Heart left ventricle (tissue), 16 donors: ENCODE measurements at regions not wholly inside any gene's neighbourhood (a gene's known extent, or its start where the extent isn't known, plus 50 kb on each side); places are given as distances from the start of the nearest gene placed in this dataset.

ENCODE experiments used
- ATAC-seq, 4 donors: fragments of 200-7000 bp; cut with Tn5 transposase; one replicate each; pipeline ENCODE4 v1.9.1; 2020 to 2022; ENCODE audit warnings: moderate library complexity in 4 of 4, mild to moderate bottlenecking in 3 of 4, moderate number of reproducible peaks in 1 of 4
- DNase-seq, 5 donors: peaks; one replicate each; pipeline ENCODE4 v3.0.0-alpha.2; 2020
- H3K27ac ChIP-seq, 12 donors: fragments of 200-600 bp; sonication (generic) in 4 of 12; one replicate each; pipeline versions ENCODE4 v1.5.0 to v1.8.0; 2016 to 2022; ENCODE audit warnings: mild to moderate bottlenecking in 2 of 12
- H3K27me3 ChIP-seq, 9 donors: fragments of 200-600 bp; sonication (generic) in 2 of 9; one replicate each; pipeline versions ENCODE4 v1.5.1 to v1.8.0; 2016 to 2022; ENCODE audit warnings: mild to moderate bottlenecking in 3 of 9
- H3K36me3 ChIP-seq, 9 donors: fragments of 200-600 bp; sonication (generic) in 2 of 9; one replicate each; pipeline versions ENCODE4 v1.5.0 to v1.8.0; 2018 to 2022; ENCODE audit warnings: mild to moderate bottlenecking in 2 of 9
- H3K4me1 ChIP-seq, 12 donors: fragments of 200-600 bp; sonication (generic) in 4 of 12; one replicate each; pipeline versions ENCODE4 v1.5.0 to v1.8.0; 2016 to 2022; ENCODE audit warnings: mild to moderate bottlenecking in 3 of 12
- H3K4me3 ChIP-seq, 12 donors: fragments of 200-600 bp; sonication (generic) in 4 of 12; one replicate each; pipeline versions ENCODE4 v1.5.0 to v1.8.0; 2017 to 2022; ENCODE audit warnings: mild to moderate bottlenecking in 9 of 12, moderate library complexity in 4 of 12
- H3K9me3 ChIP-seq, 12 donors: fragments of 200-600 bp; sonication (generic) in 4 of 12; one replicate each; pipeline versions ENCODE4 v1.5.0 to v1.8.0; 2016 to 2022; ENCODE audit warnings: mild to moderate bottlenecking in 1 of 12
- CTCF ChIP-seq, 12 donors: fragments of 200-600 bp; sonication (generic) in 4 of 12; IDR thresholded peaks; one replicate each; pipeline versions ENCODE4 v1.5.0 to v1.8.0; 2018 to 2022; ENCODE audit warnings: antibody characterized with exemption in 12 of 12, mild to moderate bottlenecking in 5 of 12
- POLR2A ChIP-seq, 2 donors: fragments of 450-650 bp; IDR thresholded peaks; one replicate each; pipeline ENCODE4 v1.6.1; 2017; ENCODE audit warnings: antibody characterized with exemption in 2 of 2, mild to moderate bottlenecking in 2 of 2, moderate library complexity in 2 of 2
- WGBS, 4 donors: extraction: QIAGEN DNeasy Blood & Tissue Kit in 2 of 4; methylation state at CpG; one replicate each; pipeline versions ENCODE4 v1.1.5 to v1.1.7; 2013 to 2018; 5-methylcytosine and 5-hydroxymethylcytosine counted together
- intact Hi-C, 10 donors: fragments of 100-400 bp; cut with DNase I; formaldehyde crosslinking; loops; one replicate each; pipeline versions ENCODE4 v1.11.1 to v1.14.2; 2022
- donor health status: ischemic (EF 13 %, LVEDD 7.1; RV severe dilation, severe dysfunction).
- donor health status: healthy with polysubstance abuse.
- donor health status: DM: no; HTN: yes; CAD: no.
- donor health status: DM: no; HTN: no; CAD: no.
- donor health status: ischemic (EF 25% LVEDD 6.9; RV normal size, moderate dysfunction).
- donor health status: ischemic (EF 25% LVEDD 5.7; RV mildly dilated, moderate dysfunction).
- donor health status: healthy.
- donor health status: DM: yes; HTN: yes; CAD: no.
- donor health status: ischemic (EF 35%, LVEDD 5.7; RV mildly dilated, moderate dysfunction).
- donor health status: nonischemic (EF 11% LVEDD 7.7; RV severe dilation, severe dysfunction).
- donor health status: DM: yes; HTN: yes; CAD: no.
- donor health status: PGD.
- donor health status: ischemic (EF 29% LVEDD 5.4; RV normal size, mild dysfunction).
- donor health status: nonischemic (EF 23%, LVEDD 6.1; RV moderate dilation, normal function).

GRCh38 chr1:229841230-229841629 is 215.2 kb downstream of the URB2 start:
- ATAC-seq (no peak), DNase-seq (no peak)
- TF ChIP-seq POLR2A (IDR thresholded peaks at IDR 0.05) (no peak), CTCF (IDR thresholded peaks at IDR 0.05) (no peak)
- Histone ChIP-seq H3K4me1 (peaks cover 0 to 16% (median 3%) of the 10 kb centered on the region in 12 donors), H3K27ac (no peak overlapping the region), H3K4me3 (no peak overlapping the region), H3K9me3 (no peaks in the 10 kb centered on the region), H3K27me3 (peaks cover 0 to 3% (median 0%) of the 10 kb centered on the region in 9 donors), H3K36me3 (no peaks in the 10 kb centered on the region)
- intact Hi-C loops, result loop anchor here in 3 of 10 donors (5.0 to 10.0 kb wide), 3 partner anchors 224 to 464 kb away; partner anchors contain the start of gene GALNT2 (in 1 of the 3)
- WGBS, 4 donors, result 71 to 81% (median 78%) methylated on average over 5 of the region's 5 CpGs

- H3K4me1 ChIP-seq, result peaks cover 0 to 16% (median 3%) of the 10 kb centered on the region in 12 donors
- no peak overlapping the region for H3K27ac ChIP-seq
- ATAC-seq, result no peak
- intact Hi-C loops, result loop anchor here in 3 of 10 donors (5.0 to 10.0 kb wide), 3 partner anchors 222 to 462 kb away; partner anchors contain the start of gene GALNT2 (in 1 of the 3)
- TF ChIP-seq CTCF (IDR thresholded peaks at IDR 0.05) (no peak), POLR2A (IDR thresholded peaks at IDR 0.05) (no peak)
- 70 to 75% (median 75%) methylated on average over 10 of the region's 10 CpGs for WGBS, 4 donors
- no peaks in the 10 kb centered on the region for H3K27me3 ChIP-seq
- H3K9me3 ChIP-seq, result no peaks in the 10 kb centered on the region
- no peak for DNase-seq
- no peaks in the 10 kb centered on the region for H3K36me3 ChIP-seq
- no peak overlapping the region for H3K4me3 ChIP-seq
Observed at GRCh38 chr1:229842302-229843255, 216.5 kb downstream of the URB2 start.

- no peaks in the 10 kb centered on the region for H3K9me3 ChIP-seq
- WGBS, 4 donors, result 53 to 66% (median 57%) methylated on average over 3 of the region's 3 CpGs
- DNase-seq (peak in 3 of 5 donors; percentile 29 to 67 (median 60)), ATAC-seq (peak; percentile 65 to 89 (median 86))
- no peaks in the 10 kb centered on the region for H3K27me3 ChIP-seq
- peak overlapping the region in 1 of 12 donors; percentile 47 for H3K27ac ChIP-seq
- intact Hi-C loops, result loop anchor here in 3 of 10 donors (5.0 to 10.0 kb wide), 3 partner anchors 221 to 461 kb away; partner anchors contain the start of gene GALNT2 (in 1 of the 3)
- no peak overlapping the region for H3K4me3 ChIP-seq
- no peaks in the 10 kb centered on the region for H3K36me3 ChIP-seq
- H3K4me1 ChIP-seq, result peaks cover 0 to 16% (median 3%) of the 10 kb centered on the region in 12 donors
- TF ChIP-seq CTCF (IDR thresholded peaks at IDR 0.05) (peak in 10 of 12 donors; percentile 15 to 59 (median 40)), POLR2A (IDR thresholded peaks at IDR 0.05) (no peak)
Observed at GRCh38 chr1:229843627-229844238, 217.7 kb downstream of the URB2 start.
